IMR-90 (cell line): ENCODE measurements at regions not wholly inside any gene's neighbourhood (a gene's known extent, or its start where the extent isn't known, plus 50 kb on each side); places are given as distances from the start of the nearest gene placed in this dataset.

Experiments used
- ATAC-seq: fragments of 200-7000 bp; cut with Tn5 transposase; 2 replicates; pipeline ENCODE4 v1.9.1; 2020; ENCODE audit warnings: low read depth, mild to moderate bottlenecking, moderate library complexity
- BruUV-seq: library from RNA; stranded (reverse); fragments of 400-500 nt; replicated peaks from 2 replicates; lab custom pipeline; 2021; lab: Mats Ljungman, UMichigan
- CTCF ChIA-PET: fragments of 300-600 bp; formaldehyde crosslinking; extraction: SDS; loops from one replicate; lab custom pipeline; 2021; ENCODE audit warnings: antibody characterized with exemption; lab: Yijun Ruan, JAX
- POLR2A ChIA-PET: fragments of 300-600 bp; sonication (Branson Sonifier 250); formaldehyde crosslinking; loops from one replicate; lab custom pipeline; 2022; ENCODE audit warnings: antibody characterized with exemption; ENCODE audit not compliant: unreplicated experiment; lab: Charles Lee
- DNase-seq: peaks from one replicate; pipeline ENCODE4 v3.0.0; 2013
- H2AFZ ChIP-seq: replicated peaks from 2 replicates; pipeline ENCODE3; 2013; ENCODE audit warnings: low read length, mild to moderate bottlenecking; ENCODE audit not compliant: poor library complexity
- H2AK5ac ChIP-seq: 2 replicates; pipeline ENCODE4 v1.6.1; 2013; ENCODE audit warnings: low read depth, low read length, inconsistent platforms
- H2AK9ac ChIP-seq: replicated peaks from 2 replicates; pipeline ENCODE3; 2013; ENCODE audit warnings: mild to moderate bottlenecking, low read depth, low read length, moderate library complexity; ENCODE audit not compliant: poor library complexity
- H2BK120ac ChIP-seq: 2 replicates; pipeline ENCODE4 v1.6.1; 2013; ENCODE audit warnings: low read depth, low read length, inconsistent platforms
- H2BK15ac ChIP-seq: 3 replicates; pipeline ENCODE4 v1.6.1; 2013; ENCODE audit warnings: low read depth, low read length, inconsistent platforms
- H2BK20ac ChIP-seq: 2 replicates; pipeline ENCODE4 v1.6.1; 2013; ENCODE audit warnings: low read depth, mild to moderate bottlenecking, inconsistent platforms, low read length, moderate library complexity
- H2BK5ac ChIP-seq: 2 replicates; pipeline ENCODE4 v1.6.1; 2013; ENCODE audit warnings: mild to moderate bottlenecking, low read depth, low read length, inconsistent platforms; ENCODE audit not compliant: poor library complexity, severe bottlenecking
- H3K14ac ChIP-seq: replicated peaks from 2 replicates; pipeline ENCODE4 v1.6.1; 2013; ENCODE audit warnings: low read depth, low read length, inconsistent platforms
- H3K18ac ChIP-seq: 2 replicates; pipeline ENCODE4 v1.6.1; 2013; ENCODE audit warnings: low read depth, low read length, control low read depth
- H3K23ac ChIP-seq: 2 replicates; pipeline ENCODE4 v1.6.1; 2013; ENCODE audit warnings: low read depth, low read length, inconsistent platforms
- H3K27ac ChIP-seq: 2 replicates; pipeline ENCODE4 v1.5.1; 2013; ENCODE audit warnings: mild to moderate bottlenecking, control low read depth, low read length; ENCODE audit not compliant: insufficient read depth
- H3K27me3 ChIP-seq: 2 replicates; pipeline ENCODE4 v1.6.1; 2013; ENCODE audit warnings: low read length; ENCODE audit not compliant: control insufficient read depth, insufficient read depth
- H3K36me3 ChIP-seq: 2 replicates; pipeline ENCODE4 v1.6.1; 2013; ENCODE audit warnings: low read length, mixed read lengths; ENCODE audit not compliant: control insufficient read depth, insufficient read depth
- H3K4ac ChIP-seq: 2 replicates; pipeline ENCODE4 v1.6.1; 2013; ENCODE audit warnings: low read depth, low read length, inconsistent platforms
- H3K4me1 ChIP-seq: 2 replicates; pipeline ENCODE4 v1.6.1; 2013; ENCODE audit warnings: low read length, mixed read lengths; ENCODE audit not compliant: control insufficient read depth, insufficient read depth
- H3K4me2 ChIP-seq: 2 replicates; pipeline ENCODE4 v1.6.1; 2013; ENCODE audit warnings: low read depth, mild to moderate bottlenecking, control low read depth, low read length, moderate library complexity
- H3K4me3 ChIP-seq: 2 replicates; pipeline ENCODE4 v1.5.1; 2013; ENCODE audit warnings: low read depth, mild to moderate bottlenecking, control low read depth, low read length, moderate library complexity; ENCODE audit not compliant: insufficient read depth
- H3K56ac ChIP-seq: 2 replicates; pipeline ENCODE4 v1.6.1; 2013; ENCODE audit warnings: low read length, inconsistent platforms; ENCODE audit not compliant: insufficient read depth; ENCODE audit errors: extremely low read depth
- H3K79me1 ChIP-seq, 2 experiments: 2 replicates each; pipeline ENCODE4 v1.6.1; 2013; ENCODE audit warnings: low read length in 2 of 2, inconsistent platforms in 1 of 2, low read depth in 1 of 2
- H3K9ac ChIP-seq: 2 replicates; pipeline ENCODE4 v1.6.1; 2013; ENCODE audit warnings: low read depth, low read length, control low read depth
- H3K9me1 ChIP-seq: 2 replicates; pipeline ENCODE4 v1.6.1; 2013; ENCODE audit warnings: low read length, inconsistent platforms; ENCODE audit not compliant: insufficient read depth
- H3K9me3 ChIP-seq: 2 replicates; pipeline ENCODE4 v1.6.1; 2013; ENCODE audit warnings: low read length; ENCODE audit not compliant: control insufficient read depth, insufficient read depth
- H4K20me1 ChIP-seq: 2 replicates; pipeline ENCODE4 v1.6.1; 2013; ENCODE audit warnings: low read length, inconsistent platforms; ENCODE audit not compliant: insufficient read depth
- H4K5ac ChIP-seq: 2 replicates; pipeline ENCODE4 v1.6.1; 2013; ENCODE audit warnings: mild to moderate bottlenecking, low read depth, low read length, control low read depth
- H4K8ac ChIP-seq, 2 experiments: 2 replicates each; pipeline ENCODE4 v1.6.1; 2013; ENCODE audit warnings: low read depth in 2 of 2, low read length in 2 of 2, control low read depth in 1 of 2, inconsistent platforms in 1 of 2
- H4K91ac ChIP-seq: 2 replicates; pipeline ENCODE4 v1.6.1; 2013; ENCODE audit warnings: low read depth, low read length, inconsistent platforms; ENCODE audit not compliant: insufficient read depth
- BHLHE40 ChIP-seq: fragments of 150-350 bp; IDR thresholded peaks from 2 replicates; pipeline ENCODE4 v1.6.1; 2016; ENCODE audit warnings: mild to moderate bottlenecking, low read depth, low read length
- CHD1 ChIP-seq: IDR thresholded peaks from 2 replicates; pipeline ENCODE4 v1.6.1; 2012; ENCODE audit warnings: low read depth, low read length, improper control_type of control experiment
- FOS ChIP-seq: fragments of 150-350 bp; IDR thresholded peaks from 2 replicates; pipeline ENCODE4 v1.6.1; 2016; ENCODE audit warnings: low read depth, low read length
- MAZ ChIP-seq: IDR thresholded peaks from 2 replicates; pipeline ENCODE4 v1.6.1; 2012; ENCODE audit warnings: low read depth, mild to moderate bottlenecking, low read length, improper control_type of control experiment, moderate library complexity, borderline replicate concordance
- MXI1 ChIP-seq: IDR thresholded peaks from 2 replicates; pipeline ENCODE4 v1.6.1; 2012; ENCODE audit warnings: low read depth, mild to moderate bottlenecking, low read length, moderate library complexity, borderline replicate concordance
- RCOR1 ChIP-seq: IDR thresholded peaks from 2 replicates; pipeline ENCODE4 v1.6.1; 2012; ENCODE audit warnings: mild to moderate bottlenecking, low read length, improper control_type of control experiment; ENCODE audit not compliant: insufficient replicate concordance
- WGBS, 2 experiments: methylation state at CpG; one replicate each; pipeline versions ENCODE4 v1.1.5 to v1.1.7; 2013; ENCODE audit warnings: missing lambda C conversion rate in 2 of 2; ENCODE audit not compliant: insufficient read length in 1 of 2; ENCODE audit errors: extremely low coverage in 2 of 2; 5-methylcytosine and 5-hydroxymethylcytosine counted together
- dilution Hi-C: fragments of 300-500 bp; cut with HindIII; formaldehyde crosslinking; loops from one replicate; pipeline ENCODE4 v1.14.3; 2018; ENCODE audit warnings: low sequenced_read_pairs; ENCODE audit not compliant: unreplicated experiment
- in situ Hi-C: fragments of 300-500 bp; cut with MboI; formaldehyde crosslinking; loops from 3 replicates; pipeline ENCODE4 v1.14.3; 2019; ENCODE audit warnings: low sequenced_read_pairs, inconsistent platforms, mixed read lengths
- intact Hi-C: fragments of 100-400 bp; cut with micrococcal nuclease; formaldehyde crosslinking; loops from 2 replicates; pipeline ENCODE4 v1.10.0; 2022

DNA sequence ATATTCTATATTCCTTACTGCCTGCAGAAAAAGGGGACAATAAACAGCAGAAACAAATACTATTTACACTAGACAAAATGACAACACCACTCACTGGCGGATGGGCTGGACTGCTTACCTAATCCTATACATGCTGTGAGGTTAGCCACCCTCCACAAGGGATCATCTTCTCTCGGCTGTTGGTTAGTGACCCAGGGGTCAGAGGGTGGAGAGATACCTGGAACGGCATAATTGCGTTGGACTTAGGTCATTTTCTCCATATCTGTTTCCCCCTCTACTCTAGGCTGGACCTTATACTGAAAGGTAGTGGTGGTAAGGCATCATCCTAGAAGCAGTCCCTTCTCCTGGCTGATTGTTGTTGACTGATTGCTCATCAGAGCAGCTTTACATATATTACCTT is 286.8 kb upstream of the UGT8 start:
- no peak overlapping the region for H3K27ac ChIP-seq
- no peak overlapping the region for H3K9ac ChIP-seq
- peaks cover 2% of the 10 kb centered on the region for H3K4me1 ChIP-seq
- no peak overlapping the region for H2BK15ac ChIP-seq
- H2AK5ac ChIP-seq: no peak overlapping the region
- H4K91ac ChIP-seq: no peak overlapping the region
- no peaks in the 10 kb centered on the region for H3K9me3 ChIP-seq
- dilution Hi-C loops (no loop called here), in situ Hi-C loops (no loop called here), intact Hi-C loops (no loop called here)
- H3K18ac ChIP-seq: no peak overlapping the region
- H3K4me2 ChIP-seq: no peak overlapping the region
- no peaks in the 10 kb centered on the region for H4K20me1 ChIP-seq
- POLR2A ChIA-PET: no interaction called here
- H2AK9ac ChIP-seq: no peak overlapping the region
- H3K9me1 ChIP-seq: no peaks in the 10 kb centered on the region
- H2AFZ ChIP-seq: no peak overlapping the region
- no peak overlapping the region for H3K14ac ChIP-seq
- no peak overlapping the region for H3K56ac ChIP-seq
- no peaks in the 10 kb centered on the region for H3K79me1 ChIP-seq
- H3K23ac ChIP-seq: no peak overlapping the region
- no peak for DNase-seq
- H2BK120ac ChIP-seq: no peak overlapping the region
- no peak for ATAC-seq
- H2BK20ac ChIP-seq: no peak overlapping the region
- WGBS, 2 experiments: no CpG with 5 or more reads among the region's 4 CpGs
- no peak overlapping the region for H4K5ac ChIP-seq
- BruUV-seq: no TSS peak
- H3K4me3 ChIP-seq: no peak overlapping the region
- CTCF ChIA-PET: no interaction called here
- no peaks in the 10 kb centered on the region for H3K27me3 ChIP-seq
- no peak overlapping the region for H4K8ac ChIP-seq
- no peak overlapping the region for H3K4ac ChIP-seq
- H3K36me3 ChIP-seq: no peaks in the 10 kb centered on the region
- H2BK5ac ChIP-seq: no peak overlapping the region
- TF ChIP-seq MAZ (no peak), CHD1 (no peak), BHLHE40 (no peak), FOS (no peak), RCOR1 (no peak), MXI1 (no peak)
